HG03565 (cell line): ENCODE measurements at regions not wholly inside any gene's neighbourhood (a gene's known extent, or its start where the extent isn't known, plus 50 kb on each side); places are given as distances from the start of the nearest gene placed in this dataset.

Experiments used
- ATAC-seq: cut with Tn5 transposase; IDR thresholded peaks from one replicate; pipeline ENCODE4 v1.9.1; 2021; ENCODE audit warnings: mild to moderate bottlenecking, moderate library complexity; ENCODE audit not compliant: unreplicated experiment

GRCh38 chr19:30757104-30757836 is 385.1 kb downstream of the ZNF536 start:
- ATAC-seq: no peak

- ATAC-seq: no peak
Observed at GRCh38 chr19:30755581-30755980, 383.4 kb downstream of the ZNF536 start.

- ATAC-seq: no peak
Observed at GRCh38 chr19:30754162-30754561, 382.0 kb downstream of the ZNF536 start.

GRCh38 chr19:30752876-30753275 is 380.7 kb downstream of the ZNF536 start:
- no peak for ATAC-seq

- ATAC-seq: no peak
Observed at GRCh38 chr19:30752201-30752600, 380.0 kb downstream of the ZNF536 start.

GRCh38 chr19:30745476-30745985 is 373.3 kb downstream of the ZNF536 start:
- no peak for ATAC-seq

- no peak for ATAC-seq
Observed at GRCh38 chr19:30744741-30745475, 372.7 kb downstream of the ZNF536 start.

- no peak for ATAC-seq
Observed at GRCh38 chr19:30743702-30744101, 371.5 kb downstream of the ZNF536 start.

- no peak for ATAC-seq
Observed at GRCh38 chr19:30743011-30743410, 370.8 kb downstream of the ZNF536 start.

- ATAC-seq: no peak
Observed at GRCh38 chr19:30742406-30742938, 370.3 kb downstream of the ZNF536 start.

GRCh38 chr19:30741566-30741965 is 369.4 kb downstream of the ZNF536 start:
- no peak for ATAC-seq

- ATAC-seq: no peak
Observed at GRCh38 chr19:30739394-30739793, 367.2 kb downstream of the ZNF536 start.

GRCh38 chr19:30738047-30738446 is 365.9 kb downstream of the ZNF536 start:
- ATAC-seq: no peak

GRCh38 chr19:30734669-30735068 is 362.5 kb downstream of the ZNF536 start:
- no peak for ATAC-seq

- no peak for ATAC-seq
Observed at GRCh38 chr19:30733826-30734550, 361.8 kb downstream of the ZNF536 start.

GRCh38 chr19:30731591-30731990 is 359.4 kb downstream of the ZNF536 start:
- ATAC-seq: no peak

GRCh38 chr19:30729451-30729850 is 357.3 kb downstream of the ZNF536 start:
- no peak for ATAC-seq

- ATAC-seq: no peak
Observed at GRCh38 chr19:30722761-30723160, 350.6 kb downstream of the ZNF536 start.

- no peak for ATAC-seq
Observed at GRCh38 chr19:30722186-30722585, 350.0 kb downstream of the ZNF536 start.

GRCh38 chr19:30719999-30720345 is 347.8 kb downstream of the ZNF536 start:
- ATAC-seq: no peak
